ENCODE measurements at regions not wholly inside any gene's neighbourhood (a gene's known extent, or its start where the extent isn't known, plus 50 kb on each side); places are given as distances from the start of the nearest gene placed in this dataset.

DNA sequence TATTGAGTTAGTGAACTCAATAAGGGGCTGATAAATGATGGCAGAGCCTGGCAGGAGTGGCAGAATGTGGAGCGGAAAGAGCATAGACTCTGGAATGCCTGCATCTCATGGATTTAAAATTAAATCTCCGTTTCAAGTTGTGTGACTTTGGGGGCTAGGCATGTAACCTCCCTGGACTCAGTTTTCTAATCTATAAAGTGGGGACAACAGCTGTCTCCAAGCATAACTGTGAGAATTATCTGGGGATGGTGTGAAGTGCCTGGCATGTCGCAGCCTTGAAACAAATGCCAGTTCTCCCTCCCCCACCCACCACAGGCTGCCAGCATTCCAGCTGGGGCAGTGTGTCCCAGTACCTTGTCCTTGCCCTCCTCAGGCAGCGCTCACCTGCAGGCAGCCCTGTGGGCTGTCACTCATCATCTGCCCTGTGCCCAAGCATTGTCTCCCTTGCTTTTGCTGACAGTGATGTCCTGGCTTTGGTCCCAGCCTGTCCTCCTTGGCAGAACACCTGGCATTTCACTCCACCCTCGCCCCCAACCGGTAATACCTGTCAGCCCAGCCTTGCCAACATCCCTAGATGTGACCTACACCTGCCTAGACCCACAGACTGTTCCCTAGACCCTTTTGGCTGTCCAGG is 129.6 kb downstream of the MRM1 start:
- Histone ChIP-seq H3K27me3 (ENCODE audit: insufficient read depth, low read length) (peaks cover 20% of the 10 kb centered on the region), H3K4me2 (ENCODE audit: insufficient read depth, low read length) (no peak overlapping the region), H2AFZ (ENCODE audit: low read length) (no peak overlapping the region), H3K4me3 (ENCODE audit: insufficient read depth, low read length) (no peak overlapping the region), H3K79me2 (ENCODE audit: insufficient read depth, low read length) (no peaks in the 10 kb centered on the region), H3K27ac (ENCODE audit: low read depth, low read length) (no peak overlapping the region), H3K4me1 (ENCODE audit: insufficient read depth, low read length) (no peaks in the 10 kb centered on the region), H4K20me1 (ENCODE audit: insufficient read depth, low read length) (no peaks in the 10 kb centered on the region), H3K36me3 (ENCODE audit: insufficient read depth, low read length) (no peaks in the 10 kb centered on the region), H3K9me3 (ENCODE audit: low read depth, low read length) (no peaks in the 10 kb centered on the region)
- TF ChIP-seq CTCF (IDR thresholded peaks at IDR 0.05; ENCODE audit: extremely low read depth, low read depth, low read length): no peak
- DNase-seq (ENCODE audit: insufficient read length, low spot score, missing footprints): no peak

- DNase-seq (ENCODE audit: insufficient read length, low spot score, missing footprints): no peak
- Histone ChIP-seq H3K4me3 (ENCODE audit: insufficient read depth, low read length) (no peak overlapping the region), H3K4me2 (ENCODE audit: insufficient read depth, low read length) (no peak overlapping the region), H3K27me3 (ENCODE audit: insufficient read depth, low read length) (peaks cover 20% of the 10 kb centered on the region), H3K9me3 (ENCODE audit: low read depth, low read length) (no peaks in the 10 kb centered on the region), H2AFZ (ENCODE audit: low read length) (no peak overlapping the region), H3K4me1 (ENCODE audit: insufficient read depth, low read length) (no peaks in the 10 kb centered on the region), H3K27ac (ENCODE audit: low read depth, low read length) (no peak overlapping the region), H4K20me1 (ENCODE audit: insufficient read depth, low read length) (no peaks in the 10 kb centered on the region), H3K79me2 (ENCODE audit: insufficient read depth, low read length) (no peaks in the 10 kb centered on the region), H3K36me3 (ENCODE audit: insufficient read depth, low read length) (no peaks in the 10 kb centered on the region)
- TF ChIP-seq CTCF (IDR thresholded peaks at IDR 0.05; ENCODE audit: extremely low read depth, low read depth, low read length): no peak
These were observed 130.4 kb downstream of the MRM1 start for GRCh38 chr17:36731811-36732210.

- Histone ChIP-seq H3K4me1 (ENCODE audit: insufficient read depth, low read length) (no peaks in the 10 kb centered on the region), H3K4me2 (ENCODE audit: insufficient read depth, low read length) (no peak overlapping the region), H3K4me3 (ENCODE audit: insufficient read depth, low read length) (no peak overlapping the region), H2AFZ (ENCODE audit: low read length) (no peak overlapping the region), H3K36me3 (ENCODE audit: insufficient read depth, low read length) (no peaks in the 10 kb centered on the region), H3K27me3 (ENCODE audit: insufficient read depth, low read length) (peaks cover 16% of the 10 kb centered on the region), H3K27ac (ENCODE audit: low read depth, low read length) (no peak overlapping the region), H3K79me2 (ENCODE audit: insufficient read depth, low read length) (no peaks in the 10 kb centered on the region), H4K20me1 (ENCODE audit: insufficient read depth, low read length) (no peaks in the 10 kb centered on the region), H3K9me3 (ENCODE audit: low read depth, low read length) (no peaks in the 10 kb centered on the region)
- no peak for DNase-seq (ENCODE audit: insufficient read length, low spot score, missing footprints)
- TF ChIP-seq CTCF (IDR thresholded peaks at IDR 0.05; ENCODE audit: extremely low read depth, low read depth, low read length): no peak
These were observed 131.0 kb downstream of the MRM1 start for GRCh38 chr17:36732351-36732750.

- DNase-seq (ENCODE audit: insufficient read length, low spot score, missing footprints): no peak
- no peaks in the 10 kb centered on the region for H4K20me1 ChIP-seq (ENCODE audit: insufficient read depth, low read length)
- H3K36me3 ChIP-seq (ENCODE audit: insufficient read depth, low read length): no peaks in the 10 kb centered on the region
- no peaks in the 10 kb centered on the region for H3K9me3 ChIP-seq (ENCODE audit: low read depth, low read length)
- H3K4me1 ChIP-seq (ENCODE audit: insufficient read depth, low read length): no peaks in the 10 kb centered on the region
- H3K4me3 ChIP-seq (ENCODE audit: insufficient read depth, low read length): no peak overlapping the region
- no peak overlapping the region for H3K4me2 ChIP-seq (ENCODE audit: insufficient read depth, low read length)
- no peaks in the 10 kb centered on the region for H3K79me2 ChIP-seq (ENCODE audit: insufficient read depth, low read length)
- no peak overlapping the region for H3K27ac ChIP-seq (ENCODE audit: low read depth, low read length)
- TF ChIP-seq CTCF (IDR thresholded peaks at IDR 0.05; ENCODE audit: extremely low read depth, low read depth, low read length): no peak
- H3K27me3 ChIP-seq (ENCODE audit: insufficient read depth, low read length): peaks cover 2% of the 10 kb centered on the region
- H2AFZ ChIP-seq (ENCODE audit: low read length): no peak overlapping the region
These were observed 135.1 kb downstream of the MRM1 start for GRCh38 chr17:36736201-36737156.
